Ovary (tissue), 3 donors: ENCODE measurements at regions not wholly inside any gene's neighbourhood (a gene's known extent, or its start where the extent isn't known, plus 50 kb on each side); places are given as distances from the start of the nearest gene placed in this dataset.

Source experiments
- EP300 ChIP-seq: sonication (generic); formaldehyde crosslinking; IDR thresholded peaks from one replicate; pipeline ENCODE4 v1.6.1; 2017; ENCODE audit warnings: antibody characterized with exemption
- POLR2A ChIP-seq: fragments of 450-650 bp; IDR thresholded peaks from one replicate; pipeline ENCODE4 v1.6.1; 2017; ENCODE audit warnings: antibody characterized with exemption, mild to moderate bottlenecking, moderate library complexity
- TF ChIP-seq, protein P1 (sequence below), 3 donors: fragments of 450-650 bp in 2 of 3; fragments of 200-600 bp in 1 of 3; IDR thresholded peaks; one replicate each; pipeline versions ENCODE4 v1.5.1 to v1.8.0; 2016 to 2022; ENCODE audit warnings: antibody characterized with exemption in 3 of 3, mild to moderate bottlenecking in 1 of 3
- donor health status: DM: no; HTN: no; CAD: no.

DNA sequence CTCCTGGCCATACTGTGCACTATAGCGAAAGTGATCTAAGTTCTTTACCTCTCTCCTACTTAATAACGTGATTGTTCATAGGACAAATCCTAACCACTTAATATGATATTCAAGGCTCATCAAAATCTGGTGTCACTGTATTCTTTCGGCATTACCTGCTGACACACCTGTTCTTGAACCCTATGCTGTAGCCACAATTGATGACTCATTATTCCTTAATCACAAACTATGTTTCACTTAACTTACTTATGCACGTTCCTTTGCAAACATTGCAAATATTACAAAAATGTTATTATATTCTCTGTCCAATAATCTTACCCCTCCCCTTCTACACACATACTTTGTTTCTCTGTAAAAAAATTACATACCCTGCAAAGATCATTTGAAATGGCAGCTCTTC is 158.1 kb upstream of the ADRA1B start:
- TF ChIP-seq, protein P1, sequence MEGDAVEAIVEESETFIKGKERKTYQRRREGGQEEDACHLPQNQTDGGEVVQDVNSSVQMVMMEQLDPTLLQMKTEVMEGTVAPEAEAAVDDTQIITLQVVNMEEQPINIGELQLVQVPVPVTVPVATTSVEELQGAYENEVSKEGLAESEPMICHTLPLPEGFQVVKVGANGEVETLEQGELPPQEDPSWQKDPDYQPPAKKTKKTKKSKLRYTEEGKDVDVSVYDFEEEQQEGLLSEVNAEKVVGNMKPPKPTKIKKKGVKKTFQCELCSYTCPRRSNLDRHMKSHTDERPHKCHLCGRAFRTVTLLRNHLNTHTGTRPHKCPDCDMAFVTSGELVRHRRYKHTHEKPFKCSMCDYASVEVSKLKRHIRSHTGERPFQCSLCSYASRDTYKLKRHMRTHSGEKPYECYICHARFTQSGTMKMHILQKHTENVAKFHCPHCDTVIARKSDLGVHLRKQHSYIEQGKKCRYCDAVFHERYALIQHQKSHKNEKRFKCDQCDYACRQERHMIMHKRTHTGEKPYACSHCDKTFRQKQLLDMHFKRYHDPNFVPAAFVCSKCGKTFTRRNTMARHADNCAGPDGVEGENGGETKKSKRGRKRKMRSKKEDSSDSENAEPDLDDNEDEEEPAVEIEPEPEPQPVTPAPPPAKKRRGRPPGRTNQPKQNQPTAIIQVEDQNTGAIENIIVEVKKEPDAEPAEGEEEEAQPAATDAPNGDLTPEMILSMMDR (IDR thresholded peaks at IDR 0.05): no peak
- TF ChIP-seq POLR2A: no peak
- TF ChIP-seq EP300: no peak
